CD4-positive, alpha-beta T cell treated with Interleukin-6 for 4 hours (primary cell): ENCODE measurements at regions not wholly inside any gene's neighbourhood (a gene's known extent, or its start where the extent isn't known, plus 50 kb on each side); places are given as distances from the start of the nearest gene placed in this dataset.

Experiments used
- DNase-seq: peaks from one replicate; pipeline ENCODE4 v3.0.0-alpha.2; 2020; ENCODE audit warnings: mixed read lengths

DNA sequence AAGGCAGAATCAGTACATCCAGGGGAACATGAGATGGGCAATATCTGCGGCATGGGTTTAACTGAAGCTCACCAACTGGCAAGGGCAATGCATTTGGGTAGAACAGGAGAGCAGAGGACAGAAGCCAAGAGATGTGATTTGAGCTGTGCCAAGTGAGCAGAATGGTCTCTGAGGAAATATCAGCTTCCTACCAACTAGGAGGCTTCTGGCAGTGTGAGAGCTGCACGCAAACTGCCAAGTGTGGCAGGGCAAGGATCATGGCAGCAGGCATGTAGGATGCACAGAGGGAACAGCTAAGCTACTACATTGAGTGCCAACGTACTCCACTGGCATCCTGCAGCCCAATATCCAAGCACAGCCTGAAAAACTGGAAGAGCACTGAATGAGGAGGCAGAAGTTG lies 1036.5 kb downstream of the TUSC7 start:
- DNase-seq, result no peak

DNA sequence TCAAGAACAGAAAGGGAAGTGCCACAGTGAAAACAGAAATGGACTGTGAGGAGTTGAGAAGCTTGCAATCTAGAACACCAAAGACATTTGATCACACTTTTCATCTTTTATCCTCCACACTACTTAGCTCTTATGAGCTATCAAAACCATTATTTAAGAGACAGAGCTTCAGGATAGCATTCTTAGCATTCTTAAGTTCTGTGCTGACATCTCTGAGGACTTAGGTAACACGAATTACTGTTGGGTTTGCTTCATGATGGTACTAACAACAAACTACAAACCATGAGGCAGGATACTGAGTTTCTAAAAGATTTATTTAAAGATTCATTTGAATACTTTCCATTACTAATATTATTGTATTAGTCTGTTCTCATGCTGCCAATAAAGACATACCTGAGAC lies 1038.6 kb downstream of the TUSC7 start:
- DNase-seq, result no peak

DNA sequence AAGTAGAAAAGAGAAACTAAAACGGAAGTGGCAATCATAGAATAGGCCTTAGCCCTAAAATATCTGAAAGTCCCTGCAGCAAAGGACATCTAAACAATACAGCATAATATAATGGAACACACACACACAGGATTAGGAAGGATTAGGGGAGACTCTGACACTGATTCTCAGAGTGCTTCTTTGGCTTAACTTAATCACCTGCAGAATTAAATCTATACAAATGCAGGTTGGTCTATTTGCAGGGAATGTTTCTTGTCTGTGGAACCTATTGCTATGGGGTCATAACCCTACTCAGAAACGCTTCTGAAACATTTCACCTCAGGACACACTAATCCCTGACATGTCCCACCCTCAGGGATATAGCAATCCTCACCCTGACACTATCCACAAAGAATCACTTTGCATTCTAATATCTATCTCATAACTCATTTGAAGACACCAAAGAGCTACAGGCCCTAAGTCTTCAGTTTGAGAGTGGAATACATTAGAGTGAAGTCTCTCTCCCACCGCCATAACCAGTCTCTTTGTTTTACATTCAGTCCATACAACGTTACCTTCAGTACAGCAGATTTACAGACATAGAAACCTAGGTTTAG lies 1041.2 kb downstream of the TUSC7 start:
- DNase-seq, result no peak

DNA sequence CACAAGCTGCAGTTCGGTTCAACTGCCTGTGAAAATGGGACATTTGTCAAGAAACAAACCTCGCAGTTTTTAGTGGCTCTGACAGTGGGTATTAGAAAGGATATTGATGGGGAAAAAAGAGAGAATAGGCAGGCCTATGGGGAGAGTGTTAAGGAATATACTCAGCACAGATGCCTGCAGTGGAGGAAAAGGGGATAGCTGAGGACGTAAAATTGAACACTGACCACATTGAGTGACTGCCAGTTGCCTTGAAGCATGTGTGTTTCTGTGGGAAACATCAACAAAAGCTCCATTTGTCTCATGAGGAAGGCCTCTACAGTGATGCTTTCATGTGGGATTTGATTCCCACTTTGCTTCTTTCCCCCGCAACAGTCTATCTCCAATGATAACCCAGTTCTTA lies 1042.1 kb downstream of the TUSC7 start:
- no peak for DNase-seq

DNA sequence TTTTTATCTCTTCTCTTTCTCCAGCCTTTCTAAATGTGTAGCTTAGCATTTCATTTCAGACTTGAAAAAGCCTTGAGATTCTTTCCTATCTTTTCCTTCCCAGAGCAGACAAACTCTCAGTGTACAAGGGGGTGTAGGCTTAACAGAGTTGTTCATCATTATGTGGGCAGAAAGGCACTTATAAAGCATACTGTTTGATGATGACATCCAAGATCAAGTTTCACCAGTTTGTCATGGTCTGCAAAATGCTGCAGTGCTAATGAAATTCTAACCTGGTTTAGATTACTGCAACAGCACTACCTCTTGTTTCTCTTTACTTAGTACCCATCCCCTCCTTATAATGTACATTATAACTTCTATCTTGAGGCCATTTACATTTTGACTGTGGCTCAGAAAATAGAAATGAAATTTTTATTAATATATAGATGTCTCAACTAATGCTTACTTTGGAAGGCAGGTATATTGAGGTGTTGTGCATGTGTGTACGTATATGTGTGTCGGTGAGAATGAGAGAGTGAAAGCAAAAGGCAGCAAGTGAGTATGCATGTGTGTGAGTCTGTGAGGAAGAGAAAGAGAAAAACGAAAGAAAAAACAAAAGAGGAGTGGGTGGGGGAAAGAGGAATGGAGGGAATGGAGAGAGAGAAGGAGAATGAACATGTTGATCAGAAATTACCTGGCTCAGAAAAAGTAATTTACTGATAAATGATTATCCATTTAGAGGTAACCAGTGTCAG lies 1043.6 kb downstream of the TUSC7 start:
- no peak for DNase-seq

DNA sequence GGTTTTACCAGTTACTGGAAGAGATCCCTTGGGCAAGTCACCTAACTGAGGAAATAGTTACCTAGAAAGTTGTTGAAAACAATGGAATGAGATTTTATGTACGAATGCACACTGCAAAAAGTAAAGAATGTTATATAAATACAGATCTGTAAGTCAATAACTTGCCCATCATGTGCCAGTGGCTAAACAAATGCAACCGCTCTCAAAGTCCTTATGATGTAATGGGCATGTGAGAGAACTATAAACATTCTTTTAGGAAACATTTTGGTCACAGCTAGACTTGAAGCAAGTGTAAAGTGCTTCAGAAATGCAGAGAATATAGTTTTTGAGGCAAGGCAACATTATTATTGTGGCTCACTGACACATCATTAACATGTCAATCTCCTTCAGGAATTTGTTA lies 1044.5 kb downstream of the TUSC7 start:
- DNase-seq, result no peak

DNA sequence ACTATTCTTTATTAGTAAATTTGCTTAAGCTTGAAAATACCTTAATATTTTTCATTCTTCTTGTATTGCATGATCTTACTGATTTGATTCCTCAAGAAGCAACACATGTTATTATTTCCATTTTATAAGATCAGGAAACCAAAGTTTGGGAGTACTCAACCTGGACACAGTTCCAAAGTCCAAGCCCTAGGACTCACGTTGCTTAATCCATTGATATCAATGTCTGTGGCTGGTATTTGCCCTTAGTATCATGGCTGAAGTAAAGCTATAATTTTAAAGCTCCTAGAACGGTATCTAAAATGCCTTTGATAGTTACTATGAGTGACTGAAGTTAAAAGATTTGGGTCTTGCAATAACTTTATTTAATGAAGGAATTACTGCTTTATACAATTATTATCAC lies 1045.3 kb downstream of the TUSC7 start:
- no peak for DNase-seq

DNA sequence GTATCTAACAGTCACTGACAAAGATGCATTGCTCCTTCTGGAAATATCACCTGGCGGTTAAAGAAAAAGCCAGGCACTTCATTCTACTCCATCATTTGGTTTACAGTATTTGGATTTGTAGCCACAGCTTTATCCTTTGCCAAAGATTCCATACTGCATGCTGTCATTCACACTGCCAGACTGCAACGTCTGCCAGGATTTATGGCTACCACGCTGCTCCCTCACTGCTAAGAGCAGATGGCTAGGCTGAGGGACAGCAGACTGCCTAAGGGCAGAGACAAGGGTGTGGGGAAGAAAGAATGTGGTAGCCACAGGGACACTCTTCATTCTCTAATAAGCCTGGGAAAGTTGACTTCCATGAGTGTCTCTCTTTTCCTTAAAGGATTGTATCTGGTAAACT lies 1047.0 kb downstream of the TUSC7 start:
- DNase-seq, result no peak

DNA sequence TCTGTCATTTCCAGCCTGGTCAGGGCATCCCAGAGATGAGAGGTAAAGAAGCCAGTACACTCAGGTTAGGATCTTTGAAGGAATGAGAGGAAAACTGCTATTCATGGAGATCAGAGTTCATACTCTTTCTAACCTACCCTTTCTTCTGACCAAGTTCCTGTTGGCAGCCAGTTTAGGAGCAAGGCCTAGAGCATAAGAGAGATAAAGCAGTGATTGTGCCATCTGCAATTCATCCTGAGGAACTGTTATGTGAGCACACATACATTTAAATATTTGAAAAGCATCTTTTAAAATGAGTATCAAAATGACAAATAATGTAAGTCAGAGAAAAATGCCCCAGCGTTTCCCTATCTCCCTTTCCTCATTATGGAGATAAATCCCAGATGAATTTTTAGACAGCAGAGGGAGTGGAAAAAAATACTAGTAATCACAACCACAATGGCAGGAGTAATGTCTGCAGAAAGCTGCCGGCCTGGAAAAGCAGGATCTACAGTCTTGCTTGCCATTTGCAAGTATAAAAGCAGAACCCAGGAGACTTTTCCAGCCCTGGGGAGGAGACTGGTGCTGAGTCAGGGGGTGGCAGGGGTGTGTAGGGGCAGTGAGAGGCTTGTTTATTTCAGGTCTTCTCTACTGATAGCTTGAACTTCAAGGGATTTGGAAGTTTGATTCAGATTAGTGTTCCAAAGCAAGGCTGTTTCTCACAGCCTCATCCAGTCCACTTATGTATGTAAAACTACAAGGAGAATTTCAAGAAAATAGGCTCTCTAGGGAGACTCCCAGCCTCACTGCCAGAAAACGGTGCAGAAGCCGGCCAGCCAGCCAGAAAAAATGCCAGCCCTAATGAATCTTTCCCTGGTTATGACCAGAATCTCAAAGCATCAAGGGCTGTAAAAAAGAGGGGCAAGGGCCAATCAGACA lies 1052.4 kb downstream of the TUSC7 start:
- no peak for DNase-seq

DNA sequence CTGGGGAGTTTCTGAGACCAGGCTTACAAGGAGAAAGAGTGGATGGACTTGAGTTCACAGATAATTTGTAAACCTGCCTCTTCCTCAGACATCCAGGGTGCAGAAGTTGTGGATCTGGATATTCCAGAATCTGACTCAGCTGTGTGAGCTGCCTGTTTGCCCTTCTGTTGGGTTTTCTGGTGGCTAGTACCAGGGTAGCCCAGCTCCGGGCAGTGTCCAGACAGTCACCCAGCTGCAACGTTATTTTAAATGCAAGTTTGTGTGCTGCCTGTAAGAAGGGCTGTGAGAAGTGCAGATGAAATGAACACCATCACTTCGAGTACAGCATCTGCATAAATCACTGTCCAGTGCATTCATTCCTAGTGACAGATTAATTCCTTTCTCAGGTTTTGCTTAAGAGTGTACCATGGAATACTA lies 1053.0 kb downstream of the TUSC7 start:
- no peak for DNase-seq

DNA sequence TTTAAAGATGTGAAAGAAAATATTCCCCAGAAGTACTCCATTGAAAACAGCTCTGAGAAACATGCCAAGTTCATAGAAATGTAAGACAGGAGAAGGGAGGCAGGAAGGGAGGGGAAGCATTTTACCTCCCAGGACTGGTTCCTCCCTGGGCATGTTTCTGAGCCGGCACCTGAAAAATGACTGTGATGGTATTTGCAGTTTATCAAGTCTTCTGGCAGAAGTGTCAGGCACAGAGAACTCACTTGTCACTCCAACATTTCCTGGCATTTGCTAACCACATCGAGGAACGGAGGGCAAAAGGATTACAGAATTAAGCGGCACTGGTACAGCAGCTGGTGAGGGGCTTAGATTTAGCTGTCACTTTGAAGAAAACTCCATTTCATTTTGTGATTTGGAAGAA lies 1054.0 kb downstream of the TUSC7 start:
- DNase-seq, result no peak

DNA sequence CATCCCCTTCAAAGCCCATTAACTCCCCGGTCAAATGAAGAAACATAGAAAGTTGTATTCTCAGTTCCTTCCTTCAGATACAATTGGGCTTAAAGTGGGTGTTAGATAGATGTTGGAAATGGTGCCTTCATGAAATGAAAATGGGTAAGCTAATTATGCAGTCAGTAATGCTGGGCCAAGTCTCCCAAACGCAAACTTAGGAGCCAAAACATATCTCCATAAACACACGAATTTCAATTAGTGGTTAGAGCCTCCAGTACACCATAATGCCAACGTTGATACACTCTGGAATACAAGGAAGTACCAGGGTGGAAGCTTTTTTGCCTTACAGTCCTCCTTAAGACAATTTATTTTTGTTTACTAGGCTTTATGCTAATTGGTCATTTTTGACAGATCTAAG lies 1059.0 kb downstream of the TUSC7 start:
- no peak for DNase-seq

DNA sequence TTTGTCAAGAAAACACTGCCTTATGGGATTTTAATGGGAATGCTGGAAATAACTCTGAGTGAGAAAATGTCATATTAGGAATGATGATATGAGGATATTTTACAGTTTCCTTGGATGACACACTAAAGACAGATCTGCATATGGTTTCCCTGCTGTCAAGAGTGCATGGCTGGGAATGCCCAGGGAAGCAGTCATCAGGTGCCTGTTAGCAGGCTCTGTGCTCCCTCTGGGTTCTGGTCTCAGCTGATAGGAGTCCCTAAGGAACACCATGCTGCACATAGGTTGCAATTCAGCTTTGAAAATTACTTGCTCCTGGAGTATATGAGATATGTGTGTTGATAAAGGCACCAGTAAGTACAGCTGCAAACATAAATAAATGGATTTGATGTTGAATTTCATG lies 1064.6 kb downstream of the TUSC7 start:
- no peak for DNase-seq

DNA sequence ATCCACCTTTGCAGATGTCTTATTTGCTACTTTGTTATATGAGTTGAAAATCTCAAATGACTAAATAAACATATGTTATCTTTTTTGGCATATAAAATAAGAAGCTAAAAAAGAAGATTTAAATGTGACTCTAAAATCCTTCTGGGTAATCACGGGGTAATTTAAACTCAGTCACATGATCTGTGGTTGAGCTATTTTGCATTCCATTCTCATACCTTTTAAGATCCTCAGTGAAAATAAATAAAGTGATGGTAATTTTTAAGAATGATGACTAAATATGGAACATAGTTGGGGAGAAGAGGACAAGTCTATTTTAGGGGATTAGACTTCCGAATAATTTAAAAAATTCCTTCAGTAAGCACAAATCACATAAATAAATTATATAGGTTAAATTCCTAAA lies 1076.8 kb downstream of the TUSC7 start:
- DNase-seq, result no peak

DNA sequence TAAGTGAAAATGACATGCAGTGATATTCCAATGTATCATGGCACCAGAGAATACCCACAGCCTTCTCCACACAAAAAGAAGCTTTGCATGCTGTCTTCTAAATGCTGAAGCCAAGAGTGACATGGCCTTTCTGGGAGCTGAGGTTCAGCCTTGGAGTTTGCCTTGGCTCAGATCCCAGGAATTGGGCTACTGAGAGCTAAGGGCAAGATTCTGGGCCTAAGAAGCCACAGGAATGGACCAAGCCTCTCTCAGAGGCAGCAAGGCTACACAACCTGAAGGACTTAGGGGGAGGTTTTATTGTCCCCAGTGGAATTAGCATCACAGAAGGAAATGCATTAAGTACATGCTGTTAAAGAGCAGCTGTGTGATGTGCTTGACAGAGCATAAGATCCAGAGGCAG lies 1078.5 kb downstream of the TUSC7 start:
- DNase-seq, result no peak

DNA sequence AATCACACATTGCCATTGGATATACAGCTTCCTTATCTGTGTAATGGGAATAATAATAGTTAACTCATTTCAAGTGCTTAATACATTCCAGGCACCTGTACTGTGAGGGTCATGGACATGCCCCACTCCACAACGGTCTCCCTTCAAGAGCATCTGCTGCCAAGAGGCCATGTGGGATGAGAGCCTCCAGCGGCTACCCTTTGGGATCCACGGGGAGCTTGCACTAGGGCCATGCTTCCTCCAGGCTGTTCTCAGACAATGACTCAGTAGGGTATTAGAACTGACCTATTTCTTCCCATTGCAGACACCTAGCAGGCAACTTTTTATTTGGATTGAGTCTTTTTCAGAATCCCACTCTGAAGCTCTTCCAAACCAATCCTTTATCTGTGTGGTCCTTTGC lies 1078.9 kb downstream of the TUSC7 start:
- no peak for DNase-seq

DNA sequence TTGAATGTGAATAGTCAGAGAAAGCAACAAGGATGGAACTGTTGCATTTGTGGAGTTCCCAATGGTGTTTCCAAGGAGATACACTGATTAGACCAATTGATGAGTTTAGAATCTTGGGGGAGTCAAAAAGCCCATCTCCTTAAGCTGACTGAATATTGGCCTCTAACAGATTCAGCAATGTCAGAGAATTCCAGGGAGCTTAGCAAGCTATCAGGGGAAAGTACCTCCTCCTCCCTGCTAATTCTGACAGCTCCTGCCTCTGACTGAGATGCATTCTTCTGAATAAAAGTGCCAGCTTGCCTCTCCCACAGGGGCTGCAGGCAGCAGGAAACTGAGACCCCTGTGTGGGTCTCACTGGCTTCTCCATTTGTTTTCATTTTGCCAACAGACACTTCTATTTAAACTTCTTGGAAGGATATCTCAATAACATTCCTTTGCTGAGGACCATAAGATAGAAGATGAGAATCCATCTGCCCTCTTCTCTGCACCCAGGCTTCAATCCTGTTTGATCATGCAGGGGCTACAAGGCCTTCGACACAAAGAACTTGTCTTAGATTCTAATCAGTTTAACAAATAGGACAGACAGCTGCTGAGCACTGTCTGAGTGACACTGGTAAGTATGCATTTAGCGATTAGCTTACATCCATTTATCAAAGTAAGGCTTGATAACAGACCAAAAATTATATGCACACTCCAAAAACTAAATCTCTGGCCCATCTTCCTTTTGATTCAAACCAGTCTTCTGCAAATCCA lies 1080.8 kb downstream of the TUSC7 start:
- DNase-seq, result no peak

DNA sequence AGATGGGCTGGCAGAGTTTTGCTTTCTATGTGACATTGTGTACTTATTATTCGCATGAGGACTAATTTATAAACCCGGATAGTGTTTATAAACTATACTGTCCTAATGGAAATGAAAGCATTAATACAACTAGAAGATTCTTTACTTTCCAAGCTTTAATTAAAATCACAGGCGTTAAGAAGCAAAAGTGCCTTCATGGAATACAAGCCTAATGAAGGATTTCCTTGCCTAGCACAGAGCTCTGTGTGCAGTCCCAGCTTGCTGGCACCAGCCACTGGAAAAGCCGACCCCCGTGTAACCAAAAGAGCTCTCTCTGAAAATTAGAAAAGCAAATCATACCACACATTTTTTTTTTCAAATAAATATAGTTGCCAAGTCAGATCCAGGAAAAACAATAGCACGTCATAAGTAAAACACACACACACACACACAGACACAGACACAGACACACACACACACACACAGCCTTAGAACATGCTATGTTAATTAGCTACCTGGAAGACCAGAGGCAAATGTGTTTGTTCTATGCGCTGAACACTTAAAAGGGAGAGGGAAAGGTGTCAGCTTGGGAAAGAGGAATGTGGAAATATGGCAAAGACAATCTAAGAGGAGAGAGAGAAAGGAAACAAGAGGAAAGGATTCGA lies 1084.2 kb downstream of the TUSC7 start:
- DNase-seq, result no peak

DNA sequence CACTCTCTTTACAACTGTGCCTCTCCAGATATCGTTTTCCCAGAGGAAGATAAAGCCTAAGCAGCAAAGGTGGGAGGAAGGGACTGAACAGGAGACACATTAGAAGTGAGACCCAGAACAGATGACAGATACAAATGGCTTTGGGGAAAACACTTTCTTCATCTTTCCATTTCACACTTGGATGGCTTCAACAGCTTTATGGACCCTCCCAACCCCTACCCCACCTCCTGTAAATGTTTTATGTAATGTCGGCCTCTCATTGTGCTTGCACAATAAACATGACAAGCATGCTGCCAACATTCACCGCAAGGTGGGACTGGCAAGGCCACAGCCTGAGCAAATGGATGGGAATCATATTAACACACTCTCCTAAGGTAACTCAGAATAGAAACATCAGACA lies 1088.6 kb downstream of the TUSC7 start:
- no peak for DNase-seq

DNA sequence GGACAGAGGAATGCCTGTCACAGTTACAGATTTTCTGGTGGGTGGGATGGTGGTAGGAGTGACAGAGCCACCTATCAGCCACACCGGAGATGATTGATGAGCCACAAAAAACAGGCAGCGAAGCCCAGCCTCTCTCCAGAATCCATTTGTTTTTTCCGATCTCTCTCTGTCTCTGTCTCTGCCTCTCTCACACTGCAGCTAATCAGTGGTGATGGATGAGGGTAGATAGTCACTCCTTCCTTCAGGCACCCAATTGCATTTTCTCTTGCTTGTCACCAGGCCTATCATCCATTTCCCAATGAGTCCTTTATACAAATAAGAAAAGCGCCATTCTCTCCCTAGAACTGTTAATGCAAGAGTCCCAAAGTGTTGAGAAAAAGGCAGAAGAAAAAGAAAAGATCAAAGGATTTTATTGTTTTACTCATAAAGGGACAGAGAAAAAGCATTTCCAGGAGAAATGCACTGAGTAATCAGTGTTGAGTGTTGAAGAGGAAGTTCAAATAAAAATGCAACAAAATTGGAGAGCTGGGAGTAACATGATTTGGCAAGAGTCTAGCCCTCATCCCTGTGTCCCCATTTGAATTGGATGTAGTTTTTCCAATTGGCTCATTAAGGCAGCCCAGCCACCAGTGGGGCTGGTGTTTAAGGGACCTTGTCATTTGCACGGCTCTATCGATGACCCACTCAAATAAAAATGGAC lies 1089.3 kb downstream of the TUSC7 start:
- no peak for DNase-seq

DNA sequence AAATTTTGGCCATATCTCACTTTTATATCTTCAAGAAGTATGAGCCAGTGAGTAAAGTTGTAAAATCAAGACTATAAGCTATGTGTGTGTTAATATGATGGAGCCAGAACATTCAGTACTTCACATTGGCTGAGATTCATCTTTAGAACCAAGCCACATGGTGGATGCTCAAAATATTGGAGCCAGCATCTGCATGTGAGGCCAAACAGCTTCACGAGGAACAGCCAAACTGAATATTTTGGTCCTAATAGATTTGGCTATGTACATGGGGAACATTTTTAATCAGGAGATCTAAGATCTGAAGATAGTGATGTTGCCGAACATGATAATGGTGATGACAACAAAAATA lies 1089.8 kb downstream of the TUSC7 start:
- DNase-seq, result no peak

DNA sequence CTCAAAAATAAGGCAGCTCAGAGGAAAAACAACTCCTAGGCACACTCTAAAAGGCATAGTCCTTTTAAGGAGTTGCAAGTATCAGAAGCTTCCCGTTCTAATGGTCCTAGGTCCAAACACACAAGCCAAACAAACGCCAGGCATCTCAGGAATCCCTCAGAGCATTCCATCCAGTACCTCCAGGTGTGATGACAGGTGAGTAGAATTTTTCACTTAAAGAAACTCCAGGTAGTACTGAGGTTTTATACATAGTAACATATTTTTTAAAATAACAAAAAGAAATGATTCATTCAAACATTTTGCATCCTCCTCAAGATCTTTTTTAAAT lies 1092.3 kb downstream of the TUSC7 start:
- DNase-seq, result no peak
